RWPE1 (cell line): ENCODE measurements at regions not wholly inside any gene's neighbourhood (a gene's known extent, or its start where the extent isn't known, plus 50 kb on each side); places are given as distances from the start of the nearest gene placed in this dataset.
A peak's percentile ranks its signal among the peaks of the same experiment; 100 is the strongest.

Source experiments
- CTCF ChIA-PET: fragments of 350-600 bp; sonication (Branson Sonifier 250); formaldehyde crosslinking; extraction: SDS; loops from one replicate; lab custom pipeline; 2021; lab: Yijun Ruan, JAX
- POLR2A ChIA-PET: fragments of 400-600 bp; formaldehyde crosslinking; extraction: SDS; loops from one replicate; lab custom pipeline; 2020; ENCODE audit warnings: antibody characterized with exemption; ENCODE audit not compliant: low non-redundant PET; lab: Yijun Ruan, JAX
- DNase-seq: peaks from one replicate; pipeline ENCODE4 v3.0.0; 2012; ENCODE audit warnings: low spot score
- H3K27ac ChIP-seq: fragments of 450-650 bp; 2 replicates; pipeline ENCODE4 v1.5.1; 2017
- CTCF ChIP-seq: fragments of 450-650 bp; conservative IDR thresholded peaks from 2 replicates; pipeline ENCODE4 v1.5.1; 2017; ENCODE audit warnings: low read depth, mild to moderate bottlenecking

- no peak for TF ChIP-seq CTCF
- no peak overlapping the region for H3K27ac ChIP-seq
- ChIA-PET POLR2A (no interaction called here), CTCF (no interaction called here)
- DNase-seq, result no peak
These were observed 2203.8 kb downstream of the LRRC4C start for GRCh38 chr11:39255648-39256047.

- no peak overlapping the region for H3K27ac ChIP-seq
- ChIA-PET CTCF (no interaction called here), POLR2A (no interaction called here)
- no peak for TF ChIP-seq CTCF
- DNase-seq, result no peak
These were observed 2209.7 kb downstream of the LRRC4C start for GRCh38 chr11:39249566-39250365.

- CTCF ChIA-PET, result no interaction called here
- H3K27ac ChIP-seq, result no peak overlapping the region
- no peak for DNase-seq
- no peak for TF ChIP-seq CTCF
- POLR2A ChIA-PET, result no interaction called here
These were observed 2211.8 kb downstream of the LRRC4C start for GRCh38 chr11:39247570-39248137.

GRCh38 chr11:39239553-39239952 is 2219.9 kb downstream of the LRRC4C start:
- POLR2A ChIA-PET, result no interaction called here
- CTCF ChIA-PET, result no interaction called here
- TF ChIP-seq CTCF, result no peak
- H3K27ac ChIP-seq, result no peak overlapping the region
- DNase-seq, result no peak

GRCh38 chr11:39236916-39237315 is 2222.5 kb downstream of the LRRC4C start:
- H3K27ac ChIP-seq, result no peak overlapping the region
- ChIA-PET CTCF (no interaction called here), POLR2A (no interaction called here)
- TF ChIP-seq CTCF, result no peak
- DNase-seq, result peak; percentile 30

GRCh38 chr11:39221550-39222138 is 2237.8 kb downstream of the LRRC4C start:
- H3K27ac ChIP-seq, result no peak overlapping the region
- POLR2A ChIA-PET, result no interaction called here
- TF ChIP-seq CTCF, result no peak
- CTCF ChIA-PET, result no interaction called here
- no peak for DNase-seq
